HFF-Myc (cell line): ENCODE measurements at regions not wholly inside any gene's neighbourhood (a gene's known extent, or its start where the extent isn't known, plus 50 kb on each side); places are given as distances from the start of the nearest gene placed in this dataset.

ENCODE experiments used
- DNase-seq: peaks from one replicate; pipeline ENCODE4 v3.0.0-alpha.2; 2011; ENCODE audit warnings: low read depth; ENCODE audit errors: extremely low read depth
- H3K4me3 ChIP-seq: replicated peaks from 2 replicates; pipeline ENCODE4 v1.5.1; 2011; ENCODE audit warnings: low read depth, mild to moderate bottlenecking, control low read depth, low read length
- CTCF ChIP-seq: IDR thresholded peaks from 2 replicates; pipeline ENCODE4 v1.5.1; 2012; ENCODE audit warnings: mild to moderate bottlenecking, low read depth, low read length, control low read depth; ENCODE audit errors: missing control alignments

- no peak for DNase-seq
- no peak overlapping the region for H3K4me3 ChIP-seq
- no peak for TF ChIP-seq CTCF
Observed at GRCh38 chr1:82510431-82510830, 709.7 kb downstream of the ADGRL2 start.

- DNase-seq, result no peak
- no peak overlapping the region for H3K4me3 ChIP-seq
- no peak for TF ChIP-seq CTCF
Observed at GRCh38 chr1:82507011-82507410, 706.3 kb downstream of the ADGRL2 start.

- no peak for TF ChIP-seq CTCF
- no peak overlapping the region for H3K4me3 ChIP-seq
- DNase-seq, result no peak
Observed at GRCh38 chr1:82503822-82504221, 703.1 kb downstream of the ADGRL2 start.

- no peak for TF ChIP-seq CTCF
- no peak for DNase-seq
- H3K4me3 ChIP-seq, result no peak overlapping the region
Observed at GRCh38 chr1:82499022-82499421, 698.3 kb downstream of the ADGRL2 start.

DNA sequence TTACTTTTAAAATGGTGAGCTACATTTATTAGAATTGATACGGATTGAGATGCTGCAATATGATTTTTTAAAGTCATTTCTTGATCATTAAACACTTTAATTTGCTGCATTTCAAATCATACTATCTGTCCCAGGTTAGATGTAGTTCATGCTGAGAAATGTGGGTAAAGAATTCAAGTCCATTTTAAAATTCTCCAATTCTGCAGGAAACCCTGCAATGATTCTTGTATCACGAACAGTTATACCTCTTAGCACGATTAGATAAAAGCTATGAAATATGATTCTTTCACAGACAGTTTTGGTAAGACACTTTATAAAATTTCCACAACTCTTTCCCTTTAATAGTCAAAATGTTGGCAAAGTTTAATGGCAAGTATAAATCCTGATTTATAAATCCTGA is 693.4 kb downstream of the ADGRL2 start:
- no peak overlapping the region for H3K4me3 ChIP-seq
- DNase-seq, result no peak
- TF ChIP-seq CTCF, result no peak

GRCh38 chr1:82492159-82492558 is 691.4 kb downstream of the ADGRL2 start:
- no peak for TF ChIP-seq CTCF
- no peak for DNase-seq
- H3K4me3 ChIP-seq, result no peak overlapping the region

DNA sequence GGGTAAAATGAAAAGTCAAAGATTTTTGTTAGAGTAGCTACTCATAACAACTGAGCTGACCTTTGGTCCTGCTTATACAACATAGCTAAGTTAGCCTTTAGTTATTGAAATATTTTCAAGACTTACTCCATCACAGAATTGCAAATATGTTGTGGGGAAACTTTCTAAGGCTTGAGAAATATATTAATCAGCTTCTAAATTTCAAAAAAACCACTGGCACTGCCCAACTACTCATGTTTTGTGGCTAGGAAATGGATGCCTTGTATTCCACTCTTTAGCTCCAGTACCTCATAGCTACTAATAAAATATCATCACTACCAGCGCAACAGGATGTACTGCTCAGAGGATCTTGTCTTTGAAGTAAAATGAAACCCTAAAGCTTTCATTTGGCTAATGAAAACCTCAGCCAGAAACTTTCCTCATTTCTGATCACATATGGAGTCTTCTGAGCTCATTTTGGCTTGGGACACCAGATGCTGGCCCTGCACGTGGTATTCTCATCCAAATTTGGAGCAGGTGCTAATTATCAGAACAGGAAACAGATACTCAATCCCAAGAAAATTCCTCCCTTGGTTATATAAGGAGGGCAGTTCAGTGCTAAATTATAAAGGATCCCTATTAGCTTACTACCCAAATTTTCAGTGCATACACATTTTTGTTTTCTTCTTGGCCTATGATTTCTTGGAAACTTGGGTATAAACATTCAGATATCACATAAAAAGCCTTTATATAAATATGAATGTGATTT is 690.7 kb downstream of the ADGRL2 start:
- DNase-seq, result no peak
- TF ChIP-seq CTCF, result no peak
- no peak overlapping the region for H3K4me3 ChIP-seq
